ENCODE measurements at regions not wholly inside any gene's neighbourhood (a gene's known extent, or its start where the extent isn't known, plus 50 kb on each side); places are given as distances from the start of the nearest gene placed in this dataset.
A peak's percentile ranks its signal among the peaks of the same experiment; 100 is the strongest.
"Not testable (repeated sequence)": the region's sequence is repeated elsewhere in the genome, so short reads cannot be mapped to it uniquely, and the experiment has no call there.

- POLR2A ChIA-PET (ENCODE audit: low non-redundant PET); BruUV-seq (replicated peaks); CTCF ChIA-PET: not testable (repeated sequence)
These were observed 62.6 kb upstream of the CDR2 start for GRCh38 chr16:22436823-22437652.

DNA sequence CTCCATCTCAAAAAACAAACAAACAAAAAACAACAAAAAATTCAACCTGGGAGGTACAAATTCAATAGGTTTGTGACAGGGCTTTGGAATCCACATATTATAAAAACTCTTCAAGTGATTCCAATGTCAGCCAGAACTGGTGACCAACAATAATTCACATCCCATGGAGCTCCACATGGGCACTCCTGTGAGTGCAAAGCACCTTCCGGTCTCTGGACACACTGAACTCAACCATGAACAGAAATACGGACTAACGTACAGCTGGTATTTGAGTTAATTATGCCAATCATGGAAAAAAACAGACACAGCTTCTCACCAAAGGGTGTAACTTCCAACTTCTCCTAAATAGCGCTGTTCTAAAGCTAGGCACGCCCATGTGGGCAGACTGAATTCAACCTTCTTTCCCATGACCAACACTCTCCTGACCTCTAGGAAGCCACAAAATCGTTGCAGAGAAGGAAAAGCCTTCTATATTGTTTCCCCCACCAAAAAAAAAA is 62.0 kb upstream of the CDR2 start:
- CTCF ChIA-PET; H3K27me3 ChIP-seq (replicated peaks; ENCODE audit: insufficient read depth, low read depth, low read length, poor library complexity); H3K36me3 ChIP-seq (ENCODE audit: insufficient read depth, low read length, poor library complexity, severe bottlenecking); DNase-seq (ENCODE audit: low spot score); POLR2A ChIA-PET (ENCODE audit: low non-redundant PET); H3K4me1 ChIP-seq (ENCODE audit: insufficient read depth, low read length, poor library complexity, severe bottlenecking); intact Hi-C loops (cut with micrococcal nuclease; ENCODE audit: unreplicated experiment); H3K9me3 ChIP-seq (ENCODE audit: low read depth, low read length, poor library complexity, severe bottlenecking): not testable (repeated sequence)
- TSS peak; percentile 75 for BruUV-seq (replicated peaks)
- H3K27ac ChIP-seq (ENCODE audit: low read depth, low read length, poor library complexity, severe bottlenecking): peak overlapping the region; percentile 88
- H3K4me3 ChIP-seq (ENCODE audit: low read depth, low read length, poor library complexity, severe bottlenecking): peak overlapping the region; percentile 65

More at GRCh38 chr16:22436823-22437652, 62.6 kb upstream of the CDR2 start:
- H3K27ac ChIP-seq (ENCODE audit: low read depth, low read length, poor library complexity, severe bottlenecking): peak overlapping the region; percentile 88
- peak overlapping the region; percentile 65 for H3K4me3 ChIP-seq (ENCODE audit: low read depth, low read length, poor library complexity, severe bottlenecking)
- H3K27me3 ChIP-seq (replicated peaks; ENCODE audit: insufficient read depth, low read depth, low read length, poor library complexity); H3K9me3 ChIP-seq (ENCODE audit: low read depth, low read length, poor library complexity, severe bottlenecking); H3K36me3 ChIP-seq (ENCODE audit: insufficient read depth, low read length, poor library complexity, severe bottlenecking); intact Hi-C loops (cut with micrococcal nuclease; ENCODE audit: unreplicated experiment); H3K4me1 ChIP-seq (ENCODE audit: insufficient read depth, low read length, poor library complexity, severe bottlenecking): not testable (repeated sequence)
- peak; percentile 82 for DNase-seq (ENCODE audit: low spot score)

GRCh38 chr16:22431314-22431713 is 56.9 kb upstream of the CDR2 start:
- POLR2A ChIA-PET (ENCODE audit: low non-redundant PET); BruUV-seq (replicated peaks); DNase-seq (ENCODE audit: low spot score); H3K4me1 ChIP-seq (ENCODE audit: insufficient read depth, low read length, poor library complexity, severe bottlenecking); H3K36me3 ChIP-seq (ENCODE audit: insufficient read depth, low read length, poor library complexity, severe bottlenecking); intact Hi-C loops (cut with micrococcal nuclease; ENCODE audit: unreplicated experiment); H3K4me3 ChIP-seq (ENCODE audit: low read depth, low read length, poor library complexity, severe bottlenecking); H3K9me3 ChIP-seq (ENCODE audit: low read depth, low read length, poor library complexity, severe bottlenecking); H3K27ac ChIP-seq (ENCODE audit: low read depth, low read length, poor library complexity, severe bottlenecking); H3K27me3 ChIP-seq (replicated peaks; ENCODE audit: insufficient read depth, low read depth, low read length, poor library complexity); CTCF ChIA-PET: not testable (repeated sequence)

DNA sequence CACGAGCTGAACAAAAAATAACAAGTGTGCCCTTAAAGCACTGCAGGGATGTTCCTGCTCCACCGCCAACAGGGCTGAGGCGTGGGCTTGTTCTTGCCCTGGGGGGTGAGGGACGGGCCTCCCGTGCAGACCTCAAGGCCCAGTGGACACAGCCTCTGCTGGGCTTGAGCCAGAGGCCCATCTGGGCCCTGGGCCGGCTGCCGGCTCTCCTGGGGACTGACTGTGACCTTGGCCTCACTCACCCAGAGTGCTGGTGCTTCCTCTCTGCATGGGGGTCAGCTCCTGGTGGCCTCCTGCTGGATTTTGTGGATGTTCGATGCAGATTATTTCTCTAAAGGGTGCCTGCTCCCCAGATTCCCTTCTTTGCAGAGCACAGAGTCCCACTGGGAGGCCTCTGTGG is 54.2 kb upstream of the CDR2 start:
- H3K36me3 ChIP-seq (ENCODE audit: insufficient read depth, low read length, poor library complexity, severe bottlenecking): no peaks in the 10 kb centered on the region
- CTCF ChIA-PET: no interaction called here
- TF ChIP-seq EZH2 (IDR thresholded peaks at IDR 0.05; ENCODE audit: borderline replicate concordance, low read depth, low read length, poor library complexity, severe bottlenecking): no peak
- TF ChIP-seq, protein P1, sequence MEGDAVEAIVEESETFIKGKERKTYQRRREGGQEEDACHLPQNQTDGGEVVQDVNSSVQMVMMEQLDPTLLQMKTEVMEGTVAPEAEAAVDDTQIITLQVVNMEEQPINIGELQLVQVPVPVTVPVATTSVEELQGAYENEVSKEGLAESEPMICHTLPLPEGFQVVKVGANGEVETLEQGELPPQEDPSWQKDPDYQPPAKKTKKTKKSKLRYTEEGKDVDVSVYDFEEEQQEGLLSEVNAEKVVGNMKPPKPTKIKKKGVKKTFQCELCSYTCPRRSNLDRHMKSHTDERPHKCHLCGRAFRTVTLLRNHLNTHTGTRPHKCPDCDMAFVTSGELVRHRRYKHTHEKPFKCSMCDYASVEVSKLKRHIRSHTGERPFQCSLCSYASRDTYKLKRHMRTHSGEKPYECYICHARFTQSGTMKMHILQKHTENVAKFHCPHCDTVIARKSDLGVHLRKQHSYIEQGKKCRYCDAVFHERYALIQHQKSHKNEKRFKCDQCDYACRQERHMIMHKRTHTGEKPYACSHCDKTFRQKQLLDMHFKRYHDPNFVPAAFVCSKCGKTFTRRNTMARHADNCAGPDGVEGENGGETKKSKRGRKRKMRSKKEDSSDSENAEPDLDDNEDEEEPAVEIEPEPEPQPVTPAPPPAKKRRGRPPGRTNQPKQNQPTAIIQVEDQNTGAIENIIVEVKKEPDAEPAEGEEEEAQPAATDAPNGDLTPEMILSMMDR (conservative IDR thresholded peaks at IDR 0.05; ENCODE audit: low read depth, low read length): no peak
- no peak overlapping the region for H3K4me3 ChIP-seq (ENCODE audit: low read depth, low read length, poor library complexity, severe bottlenecking)
- no peak for DNase-seq (ENCODE audit: low spot score)
- intact Hi-C loops (cut with micrococcal nuclease; ENCODE audit: unreplicated experiment): no loop called here
- H3K4me1 ChIP-seq (ENCODE audit: insufficient read depth, low read length, poor library complexity, severe bottlenecking): no peaks in the 10 kb centered on the region
- POLR2A ChIA-PET (ENCODE audit: low non-redundant PET): no interaction called here
- BruUV-seq (replicated peaks): no TSS peak
- H3K27ac ChIP-seq (ENCODE audit: low read depth, low read length, poor library complexity, severe bottlenecking): no peak overlapping the region
- H3K9me3 ChIP-seq (ENCODE audit: low read depth, low read length, poor library complexity, severe bottlenecking): no peaks in the 10 kb centered on the region
- H3K27me3 ChIP-seq (replicated peaks; ENCODE audit: insufficient read depth, low read depth, low read length, poor library complexity): no peaks in the 10 kb centered on the region
